DOHH2 (cell line): ENCODE measurements at regions not wholly inside any gene's neighbourhood (a gene's known extent, or its start where the extent isn't known, plus 50 kb on each side); places are given as distances from the start of the nearest gene placed in this dataset.

Experiments
- H3F3A ChIP-seq: fragments of 200-600 bp; sonication (generic), shearing (Covaris generic); 2 replicates; pipeline ENCODE4 v1.6.0; 2016; ENCODE audit warnings: antibody characterized with exemption, mild to moderate bottlenecking; ENCODE audit not compliant: control insufficient read depth, insufficient read depth
- H3K27ac ChIP-seq: fragments of 200-600 bp; sonication (generic); 2 replicates; pipeline ENCODE4 v1.5.1; 2014; ENCODE audit warnings: low read depth, mild to moderate bottlenecking, low read length, moderate library complexity
- H3K27me3 ChIP-seq: fragments of 200-600 bp; sonication (generic); 2 replicates; pipeline ENCODE4 v1.6.1; 2014; ENCODE audit warnings: mild to moderate bottlenecking, low read length, mixed read lengths; ENCODE audit not compliant: control insufficient read depth
- H3K36me3 ChIP-seq: fragments of 200-600 bp; sonication (generic); 2 replicates; pipeline ENCODE4 v1.6.1; 2014; ENCODE audit warnings: mild to moderate bottlenecking, low read length, moderate library complexity, mixed read lengths; ENCODE audit not compliant: control insufficient read depth
- H3K4me1 ChIP-seq: fragments of 200-600 bp; sonication (generic); 2 replicates; pipeline ENCODE4 v1.6.1; 2014; ENCODE audit warnings: mild to moderate bottlenecking, low read length, mixed read lengths; ENCODE audit not compliant: control insufficient read depth
- H3K4me2 ChIP-seq: fragments of 200-600 bp; sonication (generic); 2 replicates; pipeline ENCODE4 v1.6.0; 2014; ENCODE audit warnings: mild to moderate bottlenecking, low read length, moderate library complexity
- H3K4me3 ChIP-seq: fragments of 200-600 bp; sonication (generic); 2 replicates; pipeline ENCODE4 v1.5.1; 2014; ENCODE audit warnings: mild to moderate bottlenecking, low read length, mixed read lengths
- H3K79me2 ChIP-seq: fragments of 200-600 bp; sonication (generic); 2 replicates; pipeline ENCODE4 v1.6.1; 2014; ENCODE audit warnings: mild to moderate bottlenecking, low read length, mixed read lengths; ENCODE audit not compliant: control insufficient read depth
- H3K9me2 ChIP-seq: fragments of 200-600 bp; sonication (generic); replicated peaks from 2 replicates; pipeline ENCODE4 v1.6.1; 2014; ENCODE audit warnings: mild to moderate bottlenecking, low read length, mixed read lengths; ENCODE audit not compliant: control insufficient read depth
- H3K9me3 ChIP-seq: fragments of 200-600 bp; sonication (generic); 2 replicates; pipeline ENCODE4 v1.6.1; 2014; ENCODE audit warnings: antibody characterized with exemption, low read length, mixed read lengths; ENCODE audit not compliant: control insufficient read depth, insufficient read depth
- H4K20me1 ChIP-seq: fragments of 200-600 bp; sonication (generic); 2 replicates; pipeline ENCODE4 v1.6.0; 2014; ENCODE audit warnings: low read depth, mild to moderate bottlenecking, antibody characterized with exemption, low read length, moderate library complexity; ENCODE audit not compliant: control insufficient read depth, insufficient read depth
- CTCF ChIP-seq: fragments of 200-600 bp; sonication (generic); IDR thresholded peaks from one replicate; pipeline ENCODE4 v1.5.1; 2014; ENCODE audit warnings: antibody characterized with exemption, mild to moderate bottlenecking, low read depth, low read length; ENCODE audit not compliant: poor library complexity, severe bottlenecking
- EZH2phosphoT487 ChIP-seq: fragments of 200-600 bp; sonication (generic); IDR thresholded peaks from 2 replicates; pipeline ENCODE4 v1.6.1; 2017; ENCODE audit warnings: borderline replicate concordance, mild to moderate bottlenecking, antibody characterized with exemption, low read length, moderate library complexity, mixed read lengths

- H3K9me3 ChIP-seq = no peaks in the 10 kb centered on the region
- H3K4me3 ChIP-seq = no peak overlapping the region
- H3K27ac ChIP-seq = no peak overlapping the region
- H3K4me1 ChIP-seq = no peaks in the 10 kb centered on the region
- H4K20me1 ChIP-seq = no peaks in the 10 kb centered on the region
- no peaks in the 10 kb centered on the region for H3F3A ChIP-seq
- TF ChIP-seq EZH2phosphoT487 (no peak), CTCF (no peak)
- no peaks in the 10 kb centered on the region for H3K9me2 ChIP-seq
- no peaks in the 10 kb centered on the region for H3K36me3 ChIP-seq
- H3K79me2 ChIP-seq = no peaks in the 10 kb centered on the region
- no peak overlapping the region for H3K4me2 ChIP-seq
- H3K27me3 ChIP-seq = 0 out of 2 replicates have a peak, but pooled peaks cover 3% of the 10 kb centered on the region
Measured at GRCh38 chr1:228939881-228940392, 204.7 kb downstream of the RHOU start.

GRCh38 chr1:228940526-228940925 is 205.2 kb downstream of the RHOU start:
- no peak for TF ChIP-seq EZH2phosphoT487
- TF ChIP-seq CTCF = no peak
- Histone ChIP-seq H3K9me3 (no peaks in the 10 kb centered on the region), H3K4me2 (no peak overlapping the region), H3K4me1 (no peaks in the 10 kb centered on the region), H3K9me2 (no peaks in the 10 kb centered on the region), H3K27ac (no peak overlapping the region), H3K79me2 (no peaks in the 10 kb centered on the region), H3K27me3 (0 out of 2 replicates have a peak, but pooled peaks cover 3% of the 10 kb centered on the region), H3K36me3 (no peaks in the 10 kb centered on the region), H3K4me3 (no peak overlapping the region), H3F3A (no peaks in the 10 kb centered on the region), H4K20me1 (no peaks in the 10 kb centered on the region)

DNA sequence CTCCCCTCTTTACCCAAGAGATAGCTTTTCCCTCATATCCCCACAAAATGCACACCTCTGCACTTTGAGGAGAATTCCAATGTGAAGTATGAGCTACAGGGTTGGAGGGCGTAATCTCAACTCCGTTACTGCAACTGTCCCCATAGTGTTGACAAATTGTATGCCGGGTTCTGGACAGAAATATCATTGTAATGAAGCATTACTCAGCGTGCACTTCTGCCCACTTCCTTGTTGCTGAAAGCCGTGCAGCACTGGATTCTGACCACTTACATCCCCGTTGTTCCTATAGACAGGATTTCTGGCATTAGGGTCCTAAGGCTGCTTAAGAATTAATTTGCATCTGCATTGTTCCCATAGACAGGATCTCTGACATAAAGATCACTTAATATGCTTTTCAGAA is 205.6 kb downstream of the RHOU start:
- no peak overlapping the region for H3K27ac ChIP-seq
- H3K27me3 ChIP-seq = 0 out of 2 replicates have a peak, but pooled peaks cover 3% of the 10 kb centered on the region
- H3K4me3 ChIP-seq = no peak overlapping the region
- H3K79me2 ChIP-seq = no peaks in the 10 kb centered on the region
- no peaks in the 10 kb centered on the region for H3K9me2 ChIP-seq
- H3K9me3 ChIP-seq = no peaks in the 10 kb centered on the region
- no peaks in the 10 kb centered on the region for H4K20me1 ChIP-seq
- H3K36me3 ChIP-seq = no peaks in the 10 kb centered on the region
- H3K4me1 ChIP-seq = no peaks in the 10 kb centered on the region
- no peaks in the 10 kb centered on the region for H3F3A ChIP-seq
- no peak overlapping the region for H3K4me2 ChIP-seq
- TF ChIP-seq CTCF (no peak), EZH2phosphoT487 (no peak)

DNA sequence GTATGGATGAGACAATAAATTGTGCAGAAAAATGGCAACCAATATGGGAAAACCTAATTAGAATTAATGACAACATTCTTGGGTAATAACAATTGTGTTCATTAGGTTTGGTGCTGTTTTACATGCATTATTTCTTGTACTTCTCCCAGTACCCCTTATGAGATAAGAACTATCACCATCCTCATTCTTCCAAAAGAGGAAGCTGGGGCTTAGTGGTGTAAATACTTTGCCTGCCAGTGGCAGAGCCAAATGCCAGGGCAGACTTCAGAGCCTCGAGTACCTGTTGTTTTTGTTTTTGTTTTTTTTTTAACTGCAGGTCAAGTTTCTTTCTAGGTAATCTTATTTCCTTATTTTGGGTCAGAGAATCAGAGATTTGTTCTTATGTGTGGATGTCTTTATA is 206.4 kb downstream of the RHOU start:
- H3K9me3 ChIP-seq = no peaks in the 10 kb centered on the region
- TF ChIP-seq CTCF (no peak), EZH2phosphoT487 (no peak)
- H3K79me2 ChIP-seq = no peaks in the 10 kb centered on the region
- H3K4me1 ChIP-seq = no peaks in the 10 kb centered on the region
- no peak overlapping the region for H3K27ac ChIP-seq
- H4K20me1 ChIP-seq = no peaks in the 10 kb centered on the region
- H3K4me2 ChIP-seq = no peak overlapping the region
- H3K36me3 ChIP-seq = no peaks in the 10 kb centered on the region
- H3K4me3 ChIP-seq = no peak overlapping the region
- H3K9me2 ChIP-seq = no peaks in the 10 kb centered on the region
- 0 out of 2 replicates have a peak, but pooled peaks cover 3% of the 10 kb centered on the region for H3K27me3 ChIP-seq
- H3F3A ChIP-seq = no peaks in the 10 kb centered on the region
